Activated CD8-positive, alpha-beta memory T cell treated with anti-CD3 and anti-CD28 coated beads for 36 hours (primary cell): ENCODE measurements at regions not wholly inside any gene's neighbourhood (a gene's known extent, or its start where the extent isn't known, plus 50 kb on each side); places are given as distances from the start of the nearest gene placed in this dataset.
"Not testable (repeated sequence)": the region's sequence is repeated elsewhere in the genome, so short reads cannot be mapped to it uniquely, and the experiment has no call there.

ENCODE experiments used
- CTCF ChIA-PET: fragments of 350-600 bp; sonication (Branson Sonifier 250); formaldehyde crosslinking; loops from one replicate; lab custom pipeline; 2021; ENCODE audit warnings: antibody characterized with exemption; lab: Charles Lee
- POLR2A ChIA-PET: fragments of 350-600 bp; sonication (Branson Sonifier 250); formaldehyde crosslinking; loops from one replicate; lab custom pipeline; 2021; ENCODE audit warnings: antibody characterized with exemption; lab: Charles Lee

DNA sequence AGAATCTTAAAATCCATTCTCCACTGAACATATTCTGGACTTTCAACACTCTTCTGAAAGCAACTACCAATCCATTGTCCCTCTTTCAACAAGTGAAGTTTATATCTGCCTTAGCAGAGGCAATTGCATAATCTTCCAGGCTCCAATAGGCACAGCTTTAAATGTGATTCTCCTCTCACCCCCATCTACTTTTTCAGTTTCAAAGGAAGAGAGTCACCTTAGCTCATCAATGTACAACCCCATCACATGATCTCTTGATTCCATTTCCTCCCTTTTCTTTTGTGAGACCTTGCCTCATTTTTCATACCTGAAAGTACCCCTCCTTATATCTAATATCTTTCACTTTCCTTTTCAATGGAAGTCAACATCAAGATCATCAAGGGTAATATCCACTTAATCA, 921.7 kb upstream of the EPHA5 start:
- ChIA-PET POLR2A (no interaction called here), CTCF (no interaction called here)

DNA sequence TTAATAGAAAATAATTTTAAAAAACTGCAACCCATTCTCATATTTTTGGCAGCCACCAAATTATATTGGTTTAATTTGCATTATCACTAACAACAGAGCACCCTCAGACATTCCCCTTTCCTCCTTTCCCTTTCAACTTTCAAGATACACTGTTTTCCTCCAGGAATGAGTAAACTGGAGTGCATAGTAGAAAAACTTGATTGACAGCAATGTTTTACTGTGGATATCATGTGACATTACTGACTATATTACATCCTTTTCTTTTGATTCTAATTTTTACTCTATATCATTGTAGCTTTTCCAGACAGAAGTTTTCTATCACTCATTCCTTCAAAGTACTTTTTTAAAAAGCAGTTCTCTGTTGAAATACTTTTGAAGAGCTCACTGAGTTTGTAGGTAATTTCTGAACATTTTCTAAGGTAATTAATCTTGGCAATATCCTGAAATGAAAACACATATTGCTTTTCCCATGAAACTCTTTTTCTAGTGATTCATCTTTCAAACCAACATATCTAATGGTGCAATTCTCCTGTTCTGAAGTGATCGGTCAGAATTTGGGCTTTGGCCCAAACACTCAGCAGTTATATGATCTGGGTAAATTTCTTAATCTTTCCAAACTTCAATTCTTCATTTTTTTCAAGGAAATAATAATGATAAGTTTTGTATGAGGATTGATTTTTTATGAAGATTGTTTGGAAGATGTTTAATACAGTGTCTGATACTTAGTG, 920.4 kb upstream of the EPHA5 start:
- CTCF ChIA-PET: no interaction called here
- POLR2A ChIA-PET: no interaction called here

DNA sequence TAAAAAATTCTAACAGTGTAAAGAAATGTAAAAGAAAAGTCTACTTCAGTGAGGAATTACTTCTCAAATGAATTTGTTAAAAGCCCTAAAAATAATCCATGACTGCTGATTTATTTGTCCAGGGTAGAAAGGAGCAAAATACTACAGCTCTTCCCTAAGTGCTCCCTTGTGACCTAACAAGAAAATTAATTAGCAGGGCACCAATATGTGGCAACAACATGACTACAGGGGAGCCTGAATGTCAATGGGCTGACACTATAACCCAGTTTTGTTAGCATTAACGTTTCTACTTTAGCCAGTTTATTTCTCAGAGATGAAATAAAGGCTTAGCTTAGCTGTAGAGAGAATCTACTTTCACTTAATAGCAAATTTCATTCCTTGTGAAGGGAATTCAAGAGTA, 918.9 kb upstream of the EPHA5 start:
- POLR2A ChIA-PET: no interaction called here
- CTCF ChIA-PET: no interaction called here

DNA sequence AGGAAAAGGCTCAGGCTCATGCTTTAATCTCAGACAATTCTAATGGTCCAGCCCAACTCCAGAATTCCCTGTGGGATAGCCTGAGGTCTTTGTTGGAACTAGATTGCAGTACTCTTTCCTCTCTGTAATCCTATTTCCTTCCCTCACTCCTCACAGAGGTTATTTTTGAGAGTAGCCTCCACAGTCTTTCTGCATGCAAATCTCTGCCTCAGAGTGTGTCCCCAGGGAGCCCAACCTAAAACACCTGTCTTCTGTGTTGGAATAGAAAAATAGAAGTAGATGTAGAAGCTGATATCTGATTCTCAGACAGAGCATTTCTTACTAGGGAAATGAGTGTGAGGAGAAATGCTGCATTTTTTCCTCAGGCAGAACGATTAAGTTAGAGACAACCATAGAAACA, 915.5 kb upstream of the EPHA5 start:
- ChIA-PET CTCF (no interaction called here), POLR2A (no interaction called here)

DNA sequence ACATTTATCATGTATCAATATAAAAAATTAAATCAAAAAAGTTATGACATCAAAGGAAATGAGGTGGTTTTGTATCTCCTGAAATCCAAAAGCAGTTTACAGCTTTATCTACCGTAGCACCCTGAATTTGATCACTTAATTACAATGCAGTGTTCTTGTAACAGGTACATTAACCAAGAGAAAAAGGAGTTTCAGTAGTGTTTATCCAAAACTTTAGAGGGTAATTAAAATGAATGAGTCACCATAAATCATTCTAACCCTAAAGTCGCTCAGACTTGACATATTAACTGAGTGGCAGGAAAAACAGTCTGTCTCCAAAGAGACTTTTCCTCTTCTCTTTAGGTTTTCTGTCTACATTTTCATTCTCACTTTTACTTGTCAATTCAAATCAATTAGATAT, 907.6 kb upstream of the EPHA5 start:
- CTCF ChIA-PET: no interaction called here
- POLR2A ChIA-PET: no interaction called here

DNA sequence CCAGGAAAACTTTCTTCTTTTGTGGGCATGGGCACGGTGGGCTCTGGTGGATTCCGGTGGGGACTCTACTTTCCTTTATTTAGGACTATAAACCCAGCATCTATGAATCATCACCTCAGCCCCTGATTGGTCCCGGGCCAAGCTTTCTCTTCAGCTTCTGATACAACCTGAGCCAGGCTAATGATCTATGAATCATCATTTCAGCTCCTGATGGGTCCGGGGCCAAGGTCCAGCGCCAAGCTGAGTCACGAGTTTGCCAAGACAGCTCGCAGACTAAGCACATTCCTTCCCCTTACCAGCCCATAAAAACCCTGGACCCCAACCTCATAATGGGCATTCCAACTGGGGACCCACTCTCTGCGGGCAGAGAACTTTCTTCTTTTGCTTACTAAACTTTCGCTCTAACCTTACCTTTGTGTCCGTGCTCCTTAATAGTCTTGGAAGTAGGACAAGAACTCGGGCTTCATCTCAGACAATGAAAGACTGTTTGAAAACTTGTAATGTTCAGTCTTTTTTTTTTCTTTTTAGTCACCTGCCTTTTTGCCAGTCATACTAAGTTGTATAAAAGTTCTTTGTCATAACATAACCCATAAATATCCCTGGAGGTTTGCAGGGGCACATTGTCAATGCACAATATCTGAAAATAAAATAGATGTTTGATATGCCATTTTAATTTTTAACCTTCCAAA, 904.9 kb upstream of the EPHA5 start:
- CTCF ChIA-PET: no interaction called here
- POLR2A ChIA-PET: no interaction called here

DNA sequence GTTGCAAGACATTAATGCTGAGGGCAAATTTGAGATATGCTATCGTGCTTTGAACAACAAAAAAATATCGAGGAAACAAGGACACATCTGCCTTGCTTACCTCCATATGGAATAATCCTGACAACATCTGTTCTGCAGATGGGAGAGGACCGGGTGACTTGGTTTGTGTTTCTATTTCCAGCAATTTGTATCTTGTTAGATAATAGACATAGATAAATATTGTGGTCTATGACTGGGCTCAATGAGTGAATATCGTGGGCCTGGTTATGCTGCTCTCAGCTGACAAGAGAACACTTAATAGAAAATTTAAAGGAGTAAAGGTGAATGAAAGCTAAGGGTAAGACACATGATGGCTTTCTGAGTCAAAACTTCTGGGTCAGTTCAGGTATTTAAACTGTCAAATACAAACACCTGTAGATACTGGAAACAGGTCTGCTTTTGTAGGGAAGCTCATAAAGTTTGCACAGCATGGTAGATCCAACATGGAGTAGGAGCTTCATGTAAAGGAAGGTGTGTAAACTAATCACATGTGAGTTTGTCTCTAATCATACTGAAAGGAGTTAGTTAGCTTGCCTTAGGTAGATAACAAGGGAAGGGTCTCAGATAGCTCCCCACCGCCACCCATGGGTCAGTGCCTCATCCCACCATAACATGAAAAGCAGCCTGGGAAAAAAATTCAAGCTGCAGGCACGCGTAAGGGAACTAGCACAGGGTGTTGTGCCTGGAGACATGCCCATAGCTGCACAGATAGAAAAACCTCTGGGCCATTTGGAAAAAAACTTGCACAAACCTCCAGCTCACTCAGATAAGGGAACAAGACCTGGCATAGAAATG, 904.1 kb upstream of the EPHA5 start:
- CTCF ChIA-PET: no interaction called here
- POLR2A ChIA-PET: no interaction called here

DNA sequence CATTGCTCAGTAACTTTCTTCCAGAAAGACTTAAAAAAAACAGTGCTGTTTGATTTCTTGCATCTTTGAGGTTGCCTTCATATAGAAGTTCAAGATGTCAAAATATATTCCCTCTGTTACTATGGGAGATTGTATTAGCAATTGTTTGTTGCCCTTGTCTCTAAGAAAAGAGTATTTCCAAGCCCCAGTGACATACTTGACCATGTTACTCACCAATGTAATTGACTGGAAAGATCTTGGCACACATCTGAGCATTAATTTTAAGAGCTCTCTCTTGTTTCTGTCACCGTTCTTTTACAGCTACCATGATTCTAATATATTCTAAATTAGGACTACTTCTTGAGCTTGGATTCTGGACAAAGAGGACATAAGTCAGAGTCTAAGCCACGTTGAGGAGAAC, 902.7 kb upstream of the EPHA5 start:
- ChIA-PET CTCF (no interaction called here), POLR2A (no interaction called here)

DNA sequence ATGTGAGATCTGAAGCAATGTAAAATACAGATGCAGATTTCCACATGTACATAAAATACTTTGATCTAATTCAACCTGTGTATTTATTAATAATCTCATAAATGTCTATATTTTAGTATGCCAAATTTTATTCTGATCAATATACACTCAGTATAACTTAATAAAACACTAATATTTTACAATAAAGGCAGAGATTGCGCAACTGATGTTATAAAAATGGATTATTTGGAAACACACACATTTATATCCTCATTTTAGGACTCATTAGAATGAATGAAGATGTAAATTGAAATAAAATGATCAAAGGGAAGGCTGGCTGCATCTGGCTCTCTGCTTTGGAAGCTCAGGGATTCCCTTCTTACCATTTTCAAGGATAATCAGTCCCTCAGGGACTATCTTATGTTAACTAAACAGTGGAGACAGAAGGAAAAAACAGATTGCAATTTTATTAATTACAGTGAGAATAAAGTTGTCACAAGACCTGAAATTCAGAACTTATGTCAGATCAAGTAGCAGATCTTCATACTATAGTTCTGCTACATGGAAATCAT, 900.9 kb upstream of the EPHA5 start:
- ChIA-PET CTCF (no interaction called here), POLR2A (no interaction called here)

DNA sequence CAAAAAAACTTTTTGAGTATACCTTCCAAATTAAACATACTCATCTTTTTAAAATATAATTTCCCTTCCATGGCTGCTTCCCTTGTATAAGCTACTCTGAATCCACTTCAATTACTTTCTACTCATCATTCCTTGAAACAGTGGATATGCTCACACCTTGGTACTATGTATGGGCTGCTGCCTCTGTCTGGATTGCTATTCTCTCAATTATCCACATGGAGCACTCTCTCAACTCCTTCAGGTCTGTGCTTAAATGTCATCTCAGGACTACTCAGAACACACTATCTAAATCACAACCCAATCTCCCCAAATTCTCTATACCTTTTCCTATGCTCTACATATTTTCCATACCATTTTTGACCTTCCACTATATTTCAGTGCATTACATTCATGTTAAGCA, 898.9 kb upstream of the EPHA5 start:
- ChIA-PET CTCF (no interaction called here), POLR2A (no interaction called here)

DNA sequence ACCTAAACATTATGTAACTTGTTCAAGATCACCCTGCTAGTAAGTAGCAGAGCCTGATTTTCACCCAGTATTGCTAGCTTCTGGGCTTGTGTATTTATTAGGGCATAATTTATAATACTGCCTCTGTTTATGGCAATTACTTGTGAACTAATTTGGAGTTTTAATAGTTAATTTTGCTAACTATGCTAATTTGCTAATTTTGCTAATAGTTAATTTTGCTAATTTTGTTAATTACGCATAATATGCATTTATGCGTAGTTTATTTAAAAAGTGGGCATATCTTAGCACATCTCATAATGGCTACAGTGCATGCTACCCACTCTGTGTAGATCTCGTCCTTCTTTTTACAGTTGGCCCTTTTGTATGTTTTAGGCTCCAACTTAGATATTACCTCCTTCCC, 898.1 kb upstream of the EPHA5 start:
- POLR2A ChIA-PET: no interaction called here
- CTCF ChIA-PET: no interaction called here

DNA sequence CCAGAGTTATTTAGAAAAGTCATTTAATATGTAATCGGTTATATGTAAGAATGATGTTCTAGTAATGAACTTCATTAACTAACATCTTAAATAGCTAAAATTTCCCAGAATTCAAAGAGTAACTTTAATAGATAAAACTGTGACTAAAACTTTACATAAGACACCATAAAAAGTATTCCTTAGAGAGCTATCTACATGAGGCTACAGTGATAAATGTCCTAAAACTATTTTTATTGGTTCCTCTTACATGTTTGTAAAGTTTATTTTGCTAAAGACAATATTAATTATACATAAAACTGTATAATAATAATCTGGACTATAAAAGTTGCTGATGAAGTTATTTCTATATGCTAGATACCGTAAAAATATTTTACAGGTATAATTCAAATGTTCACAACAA, 897.7 kb upstream of the EPHA5 start:
- POLR2A ChIA-PET: no interaction called here
- CTCF ChIA-PET: no interaction called here

DNA sequence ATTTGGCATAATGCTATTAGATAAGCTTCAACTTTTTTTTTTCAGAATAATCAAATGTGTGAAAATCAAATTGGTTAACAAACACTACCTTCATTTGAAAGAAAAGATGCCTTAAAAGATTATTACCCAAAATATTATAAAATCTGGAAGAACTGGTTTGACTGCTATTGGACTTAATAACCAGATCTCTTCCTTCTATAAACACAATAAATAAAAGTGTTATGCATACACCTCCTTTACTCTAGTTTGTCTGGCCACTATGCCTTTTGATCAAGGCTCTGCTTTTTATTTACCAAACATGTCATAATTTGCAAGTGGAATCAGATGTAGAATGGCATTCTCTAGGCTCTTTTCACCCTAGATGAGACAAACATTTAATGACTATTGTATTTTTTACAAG, 897.3 kb upstream of the EPHA5 start:
- CTCF ChIA-PET: no interaction called here

DNA sequence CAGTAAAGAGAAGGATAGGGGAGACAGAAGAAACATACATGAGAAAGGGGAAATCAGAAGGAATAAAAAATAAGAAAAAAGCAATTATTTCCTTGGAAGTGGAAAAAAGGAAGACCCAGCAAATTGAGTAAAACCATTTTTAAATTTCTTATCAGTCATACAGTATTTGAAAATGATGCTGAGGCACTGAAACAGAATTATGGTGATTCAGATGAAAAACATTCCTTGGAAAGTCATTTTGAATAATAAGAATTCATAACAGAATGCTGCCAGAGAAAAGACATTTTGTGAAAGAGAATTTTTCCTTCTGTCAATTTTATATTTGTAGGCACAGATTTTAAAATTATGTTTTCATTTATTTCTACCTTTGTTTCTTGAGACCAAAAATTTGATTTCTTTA, 895.5 kb upstream of the EPHA5 start:
- POLR2A ChIA-PET: no interaction called here
- CTCF ChIA-PET: no interaction called here

More for the DNA sequence above, 897.3 kb upstream of the EPHA5 start:
- POLR2A ChIA-PET: no interaction called here

DNA sequence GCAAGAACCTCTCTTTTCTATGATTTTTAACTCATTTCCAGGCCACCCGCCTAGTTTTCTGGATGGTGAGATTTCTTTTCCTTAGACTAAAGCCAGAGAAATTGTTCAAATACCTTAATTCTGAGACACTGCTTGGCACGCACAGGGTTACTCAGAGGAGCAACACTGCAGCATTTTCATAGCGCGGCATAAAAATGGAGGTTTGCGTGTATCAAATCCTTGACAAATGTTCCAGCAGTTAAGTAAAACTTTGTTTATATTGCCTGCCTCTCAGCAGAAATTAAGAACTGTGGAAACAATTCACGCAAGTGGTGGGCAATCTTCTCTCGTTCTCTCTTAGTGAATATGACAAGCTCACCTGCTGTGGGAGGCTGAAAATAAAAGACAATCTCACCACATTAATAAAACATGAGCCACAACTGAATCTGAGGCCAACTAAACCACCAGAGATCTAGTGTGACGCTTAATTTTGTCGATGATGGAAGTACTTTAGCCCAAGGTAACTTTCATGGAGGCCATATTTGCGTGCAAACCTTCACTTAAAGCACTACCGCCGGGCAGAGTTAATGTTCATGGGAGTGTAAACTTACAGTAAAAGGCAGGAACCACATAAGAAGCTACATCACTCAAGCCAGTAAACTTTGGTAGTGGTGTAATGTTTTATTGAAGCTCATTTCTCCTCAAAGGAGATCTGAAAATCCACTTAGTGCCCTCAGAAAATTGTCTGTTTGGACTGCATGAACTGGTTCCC, 894.8 kb upstream of the EPHA5 start:
- CTCF ChIA-PET: no interaction called here

DNA sequence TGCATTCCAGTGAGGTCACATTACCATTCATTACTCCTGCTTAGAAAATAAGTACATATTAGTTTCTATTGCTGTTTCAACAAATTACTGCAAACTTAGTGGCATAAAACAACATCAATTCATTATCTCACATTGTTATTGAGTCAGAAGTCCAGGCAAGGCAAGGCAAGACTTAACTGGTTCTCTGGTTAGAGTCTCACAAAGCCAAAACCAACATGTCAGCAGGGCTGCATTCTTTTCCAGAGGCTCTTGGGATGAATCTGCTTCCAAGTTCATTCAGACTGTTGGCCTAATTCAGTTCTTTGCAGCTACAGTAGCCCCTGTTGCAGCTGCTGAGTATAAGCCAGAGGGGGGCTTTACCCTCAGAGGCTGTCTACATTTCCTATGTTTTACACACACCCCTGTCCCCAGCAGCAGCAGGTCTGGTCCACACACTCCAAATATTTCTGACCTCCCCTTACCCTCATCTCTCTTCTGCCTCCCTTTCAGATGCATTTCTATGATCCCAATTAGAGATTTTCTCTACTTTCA, 892.1 kb upstream of the EPHA5 start:
- ChIA-PET POLR2A (no interaction called here), CTCF (no interaction called here)

More for the DNA sequence above, 894.8 kb upstream of the EPHA5 start:
- POLR2A ChIA-PET: no interaction called here

DNA sequence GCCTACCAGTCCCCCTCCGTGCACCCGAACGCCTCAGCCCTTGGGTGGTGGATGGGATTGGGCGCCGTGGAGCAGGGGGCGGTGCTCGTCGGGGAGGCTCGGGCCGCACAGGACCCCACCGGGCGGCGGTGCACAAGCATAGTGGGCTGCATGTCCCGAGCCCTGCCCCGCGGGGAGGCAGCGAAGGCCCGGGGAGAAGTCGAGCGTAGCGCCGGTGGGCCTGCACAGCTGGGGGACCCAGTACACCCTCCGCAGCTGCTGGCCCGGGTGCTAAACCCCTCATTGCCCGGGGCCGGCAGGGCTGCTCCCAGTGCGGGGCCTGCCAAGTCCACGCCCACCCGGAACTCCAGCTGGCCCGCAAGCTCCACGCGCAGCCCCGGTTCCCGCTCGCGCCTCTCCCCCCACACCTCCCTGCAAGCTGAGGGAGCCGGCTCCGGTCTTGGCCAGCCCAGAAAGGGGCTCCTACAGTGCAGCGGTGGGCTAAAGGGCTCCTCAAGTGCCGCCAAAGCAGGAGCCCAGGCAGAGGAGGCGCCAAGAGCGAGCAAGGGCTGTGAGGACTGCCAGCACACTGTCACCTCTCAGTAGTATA, 891.3 kb upstream of the EPHA5 start:
- POLR2A ChIA-PET: not testable (repeated sequence)

DNA sequence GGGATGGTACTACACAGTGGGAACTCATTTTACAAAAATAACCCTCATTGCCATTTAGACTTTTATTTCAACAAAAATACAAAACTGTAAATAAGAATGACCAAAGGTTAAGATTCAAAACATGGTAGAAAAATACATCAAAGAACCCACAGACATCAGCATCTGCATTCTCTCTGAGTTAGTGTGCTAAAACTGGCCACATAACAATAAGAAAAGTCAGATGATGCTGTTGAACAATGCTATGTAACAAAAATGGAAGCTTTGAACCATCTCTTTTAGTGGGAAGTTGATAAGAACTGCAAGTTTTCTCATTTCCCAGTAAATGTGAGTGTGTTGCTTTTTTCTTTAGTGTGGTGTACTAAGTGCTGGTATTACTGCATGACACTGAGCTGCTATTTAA, 888.4 kb upstream of the EPHA5 start:
- POLR2A ChIA-PET: no interaction called here

More for the DNA sequence above, 891.3 kb upstream of the EPHA5 start:
- CTCF ChIA-PET: not testable (repeated sequence)

DNA sequence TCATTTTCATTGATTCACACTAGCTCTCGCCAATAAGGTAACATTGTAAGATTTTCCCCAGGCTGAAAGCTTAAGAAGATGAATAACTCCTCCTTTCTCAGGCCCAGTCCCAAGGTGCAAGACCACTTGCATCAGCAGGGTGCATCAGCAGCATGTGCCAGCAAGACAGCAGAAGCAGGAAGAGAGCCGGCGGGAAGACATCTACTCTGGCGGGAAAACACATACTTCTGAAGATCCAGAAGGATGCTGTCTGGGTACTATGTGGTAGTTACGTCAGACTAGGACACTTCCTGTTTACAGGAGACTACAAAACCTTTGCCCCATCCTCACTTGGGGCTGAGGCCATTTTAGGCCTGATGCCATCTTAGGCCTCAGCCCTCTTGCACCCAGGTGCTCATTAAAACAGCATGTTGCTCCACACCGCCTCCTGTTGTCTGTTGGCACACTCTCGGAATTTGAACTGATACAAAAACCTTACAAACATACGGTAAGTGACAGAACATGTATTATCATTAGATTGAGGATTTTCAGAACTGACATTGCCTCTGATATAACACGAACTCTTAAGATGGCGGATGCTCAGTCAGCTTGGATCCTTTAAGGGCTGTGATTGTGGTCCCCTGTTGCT, 886.5 kb upstream of the EPHA5 start:
- ChIA-PET CTCF (no interaction called here), POLR2A (no interaction called here)

More for the DNA sequence above, 888.4 kb upstream of the EPHA5 start:
- CTCF ChIA-PET: no interaction called here
